ENCODE measurements at regions not wholly inside any gene's neighbourhood (a gene's known extent, or its start where the extent isn't known, plus 50 kb on each side); places are given as distances from the start of the nearest gene placed in this dataset.

- DNase-seq (ENCODE audit: low read depth, low spot score), result no peak
These were observed 417.1 kb downstream of the PCDH17 start for GRCh38 chr13:58048670-58049069.

- no peak for DNase-seq (ENCODE audit: low read depth, low spot score)
These were observed 419.9 kb downstream of the PCDH17 start for GRCh38 chr13:58051396-58051795.

GRCh38 chr13:58051807-58052375 lies 420.3 kb downstream of the PCDH17 start:
- DNase-seq (ENCODE audit: low read depth, low spot score), result no peak

- no peak for DNase-seq (ENCODE audit: low read depth, low spot score)
These were observed 424.9 kb downstream of the PCDH17 start for GRCh38 chr13:58056426-58056825.

GRCh38 chr13:58059624-58060023 lies 428.1 kb downstream of the PCDH17 start:
- no peak for DNase-seq (ENCODE audit: low read depth, low spot score)

GRCh38 chr13:58080806-58081205 lies 449.3 kb downstream of the PCDH17 start:
- DNase-seq (ENCODE audit: low read depth, low spot score), result no peak

GRCh38 chr13:58081301-58081820 lies 449.8 kb downstream of the PCDH17 start:
- DNase-seq (ENCODE audit: low read depth, low spot score), result no peak

GRCh38 chr13:58083064-58083463 lies 451.5 kb downstream of the PCDH17 start:
- DNase-seq (ENCODE audit: low read depth, low spot score), result no peak

- no peak for DNase-seq (ENCODE audit: low read depth, low spot score)
These were observed 453.7 kb downstream of the PCDH17 start for GRCh38 chr13:58085274-58085673.

GRCh38 chr13:58085819-58086218 lies 454.3 kb downstream of the PCDH17 start:
- DNase-seq (ENCODE audit: low read depth, low spot score), result no peak

- DNase-seq (ENCODE audit: low read depth, low spot score), result no peak
These were observed 456.0 kb downstream of the PCDH17 start for GRCh38 chr13:58087566-58087965.

- no peak for DNase-seq (ENCODE audit: low read depth, low spot score)
These were observed 461.9 kb downstream of the PCDH17 start for GRCh38 chr13:58093394-58093793.

- no peak for DNase-seq (ENCODE audit: low read depth, low spot score)
These were observed 466.3 kb downstream of the PCDH17 start for GRCh38 chr13:58097831-58098230.

- DNase-seq (ENCODE audit: low read depth, low spot score), result no peak
These were observed 487.8 kb downstream of the PCDH17 start for GRCh38 chr13:58119351-58119750.

GRCh38 chr13:58119804-58120203 lies 488.3 kb downstream of the PCDH17 start:
- DNase-seq (ENCODE audit: low read depth, low spot score), result no peak

- no peak for DNase-seq (ENCODE audit: low read depth, low spot score)
These were observed 495.0 kb downstream of the PCDH17 start for GRCh38 chr13:58126496-58126895.

- no peak for DNase-seq (ENCODE audit: low read depth, low spot score)
These were observed 502.5 kb downstream of the PCDH17 start for GRCh38 chr13:58134012-58134411.

- DNase-seq (ENCODE audit: low read depth, low spot score), result no peak
These were observed 503.0 kb downstream of the PCDH17 start for GRCh38 chr13:58134525-58134924.

GRCh38 chr13:58142952-58143351 lies 511.4 kb downstream of the PCDH17 start:
- DNase-seq (ENCODE audit: low read depth, low spot score), result no peak

GRCh38 chr13:58144616-58145015 lies 513.1 kb downstream of the PCDH17 start:
- no peak for DNase-seq (ENCODE audit: low read depth, low spot score)

- no peak for DNase-seq (ENCODE audit: low read depth, low spot score)
These were observed 519.9 kb downstream of the PCDH17 start for GRCh38 chr13:58151452-58151851.

GRCh38 chr13:58160980-58161379 lies 529.4 kb downstream of the PCDH17 start:
- no peak for DNase-seq (ENCODE audit: low read depth, low spot score)

- DNase-seq (ENCODE audit: low read depth, low spot score), result no peak
These were observed 534.1 kb downstream of the PCDH17 start for GRCh38 chr13:58165617-58166016.

GRCh38 chr13:58181111-58181510 lies 549.6 kb downstream of the PCDH17 start:
- no peak for DNase-seq (ENCODE audit: low read depth, low spot score)

Data from smooth muscle cell of the brain vasculature (primary cell).